BJ (cell line): ENCODE measurements at regions not wholly inside any gene's neighbourhood (a gene's known extent, or its start where the extent isn't known, plus 50 kb on each side); places are given as distances from the start of the nearest gene placed in this dataset.

Experiments used
- CTCF ChIA-PET: fragments of 350-600 bp; formaldehyde crosslinking; extraction: SDS; loops from one replicate; lab custom pipeline; 2021; ENCODE audit warnings: antibody characterized with exemption, inconsistent platforms; lab: Yijun Ruan, JAX
- POLR2A ChIA-PET: fragments of 300-600 bp; sonication (Branson Sonifier 250); formaldehyde crosslinking; extraction: SDS; loops from one replicate; lab custom pipeline; 2021; ENCODE audit warnings: antibody characterized with exemption; lab: Charles Lee
- DNase-seq: peaks from one replicate; pipeline ENCODE4 v3.0.0-alpha.2; 2011; ENCODE audit warnings: low read depth
- H3K27me3 ChIP-seq: 2 replicates; pipeline ENCODE4 v1.6.0; 2011; ENCODE audit warnings: low read length; ENCODE audit not compliant: control insufficient read depth, insufficient read depth
- H3K36me3 ChIP-seq: 2 replicates; pipeline ENCODE4 v1.5.1; 2011; ENCODE audit warnings: low read length; ENCODE audit not compliant: control insufficient read depth, insufficient read depth
- H3K4me3 ChIP-seq: 2 replicates; pipeline ENCODE4 v1.5.1; 2011; ENCODE audit warnings: low read depth, mild to moderate bottlenecking, control low read depth, low read length
- CTCF ChIP-seq: IDR thresholded peaks from 2 replicates; pipeline ENCODE4 v1.5.1; 2011; ENCODE audit warnings: low read depth, mild to moderate bottlenecking, control low read depth, inconsistent platforms, low read length, moderate library complexity; ENCODE audit not compliant: insufficient read depth

GRCh38 chr18:5620289-5620688 lies 76.5 kb upstream of the EPB41L3 start:
- ChIA-PET POLR2A (no interaction called here), CTCF (interaction anchor here (0.6 kb wide), 1 partner anchor 16 kb away, joined by 3 read pairs; no protein-coding TSS in a partner anchor)
- DNase-seq: no peak
- Histone ChIP-seq H3K4me3 (no peak overlapping the region), H3K36me3 (no peaks in the 10 kb centered on the region), H3K27me3 (no peaks in the 10 kb centered on the region)
- TF ChIP-seq CTCF: no peak

- H3K27me3 ChIP-seq: no peaks in the 10 kb centered on the region
- ChIA-PET POLR2A (no interaction called here), CTCF (no interaction called here)
- no peak for DNase-seq
- TF ChIP-seq CTCF: no peak
- no peak overlapping the region for H3K4me3 ChIP-seq
- no peaks in the 10 kb centered on the region for H3K36me3 ChIP-seq
Observed at GRCh38 chr18:5619376-5619775, 75.6 kb upstream of the EPB41L3 start.

- CTCF ChIA-PET: no interaction called here
- POLR2A ChIA-PET: no interaction called here
- no peak overlapping the region for H3K4me3 ChIP-seq
- no peak for TF ChIP-seq CTCF
- H3K36me3 ChIP-seq: no peaks in the 10 kb centered on the region
- no peaks in the 10 kb centered on the region for H3K27me3 ChIP-seq
- DNase-seq: no peak
Observed at GRCh38 chr18:5618047-5618688, 74.4 kb upstream of the EPB41L3 start.

- H3K4me3 ChIP-seq: no peak overlapping the region
- no peaks in the 10 kb centered on the region for H3K27me3 ChIP-seq
- no peaks in the 10 kb centered on the region for H3K36me3 ChIP-seq
- DNase-seq: no peak
- no peak for TF ChIP-seq CTCF
- ChIA-PET POLR2A (no interaction called here), CTCF (no interaction called here)
Observed at GRCh38 chr18:5611221-5611620, 67.4 kb upstream of the EPB41L3 start.

GRCh38 chr18:5608846-5609245 lies 65.0 kb upstream of the EPB41L3 start:
- POLR2A ChIA-PET: no interaction called here

More at GRCh38 chr18:5608846-5609245, 65.0 kb upstream of the EPB41L3 start:
- no peaks in the 10 kb centered on the region for H3K36me3 ChIP-seq
- CTCF ChIA-PET: no interaction called here
- no peak overlapping the region for H3K4me3 ChIP-seq
- H3K27me3 ChIP-seq: no peaks in the 10 kb centered on the region
- DNase-seq: no peak
- no peak for TF ChIP-seq CTCF
